ENCODE measurements at regions not wholly inside any gene's neighbourhood (a gene's known extent, or its start where the extent isn't known, plus 50 kb on each side); places are given as distances from the start of the nearest gene placed in this dataset.

DNA sequence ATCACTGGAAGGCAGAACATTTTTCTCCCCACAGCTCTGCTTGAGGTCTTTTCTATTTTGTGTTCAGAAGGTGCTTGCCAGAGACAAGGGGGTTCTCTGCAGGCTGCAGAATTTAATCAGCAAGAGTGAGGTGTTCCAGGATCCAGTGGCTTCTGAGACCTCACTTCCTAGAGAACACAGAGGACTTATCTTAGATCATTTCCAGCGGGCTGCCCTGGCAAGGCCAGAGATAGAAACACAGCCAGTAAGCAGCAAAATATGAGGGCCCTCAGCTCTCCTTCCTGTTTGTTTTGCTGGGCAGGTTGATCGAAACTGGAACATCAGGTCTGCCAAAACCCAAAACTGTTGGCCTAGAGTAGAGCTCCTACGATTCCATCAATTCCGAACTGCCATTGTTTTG lies 187.3 kb downstream of the DIRAS2 start:
- H3K56ac ChIP-seq (replicated peaks; ENCODE audit: insufficient read length, low read depth, low read length), result no peak overlapping the region
- H4K5ac ChIP-seq (ENCODE audit: insufficient read length, low read depth, low read length), result no peak overlapping the region
- no peaks in the 10 kb centered on the region for H3K9me3 ChIP-seq (ENCODE audit: insufficient read depth in 2 of 2, low read depth in 1 of 2, low read length in 1 of 2)
- H4K20me1 ChIP-seq (replicated peaks in 1 of 2; ENCODE audit: control insufficient read depth in 1 of 2, insufficient read depth in 2 of 2, low read length in 2 of 2), result no peaks in the 10 kb centered on the region
- H3K23ac ChIP-seq (ENCODE audit: insufficient read length), result no peak overlapping the region
- CTCF ChIA-PET (ENCODE audit: partially characterized antibody), result interaction anchor here (1.0 kb wide), 1 partner anchor 8 kb away, joined by 4 read pairs; no protein-coding TSS in a partner anchor
- POLR2A ChIA-PET (ENCODE audit: partially characterized antibody), result no interaction called here
- H3K79me2 ChIP-seq (ENCODE audit: control insufficient read depth in 1 of 2, insufficient read depth in 2 of 2, low read length in 2 of 2), result no peaks in the 10 kb centered on the region
- H3K14ac ChIP-seq (ENCODE audit: insufficient read length), result no peak overlapping the region
- no peak overlapping the region for H2AFZ ChIP-seq (ENCODE audit: low read length)
- H3K23me2 ChIP-seq (ENCODE audit: low read depth, low read length), result no peaks in the 10 kb centered on the region
- H2BK20ac ChIP-seq (ENCODE audit: low read length), result no peak overlapping the region
- FAIRE-seq (no peak), DNase-seq (ENCODE audit: low read depth in 1 of 2, low spot score in 2 of 2) (no peak)
- H4K8ac ChIP-seq (ENCODE audit: extremely low read depth, insufficient read depth, low read length), result no peak overlapping the region
- H3K9ac ChIP-seq (replicated peaks in 1 of 4; ENCODE audit: extremely low read depth in 1 of 4, low read depth in 3 of 4, low read length in 3 of 4), result no peak overlapping the region
- no peak overlapping the region for H3K4me2 ChIP-seq (ENCODE audit: insufficient read depth in 1 of 2, low read depth in 2 of 2, low read length in 2 of 2)
- H2BK15ac ChIP-seq (ENCODE audit: low read length), result no peak overlapping the region
- H3K79me1 ChIP-seq (ENCODE audit: low read depth, low read length), result no peaks in the 10 kb centered on the region
- H2BK12ac ChIP-seq (ENCODE audit: low read depth, low read length), result no peak overlapping the region
- no peaks in the 10 kb centered on the region; a peak in 1 of 7 replicates for H3K4me1 ChIP-seq (replicated peaks in 1 of 4; ENCODE audit: control insufficient read depth in 3 of 4, insufficient read depth in 4 of 4, low read length in 3 of 4)
- WGBS, 2 experiments (ENCODE audit: extremely low coverage in 1 of 2, insufficient coverage in 1 of 2, insufficient read length in 1 of 2, insufficient replicate concordance in 2 of 2, low coverage in 1 of 2, low lambda C conversion rate in 2 of 2, missing lambda C conversion rate in 1 of 2), result 96% methylated on average over 4 of the region's 4 CpGs; no CpG with 5 or more reads in 1 of the 2 experiments
- H3K27ac ChIP-seq (ENCODE audit: low read depth, low read length), result no peak overlapping the region
- no peak overlapping the region for H3K4me3 ChIP-seq (ENCODE audit: extremely low read depth in 1 of 4, insufficient read depth in 2 of 4, low read depth in 3 of 4, low read length in 4 of 4)
- no peak overlapping the region for H2AK5ac ChIP-seq (ENCODE audit: low read depth, low read length)
- H3K27me3 ChIP-seq (replicated peaks in 1 of 4; ENCODE audit: control insufficient read depth in 3 of 4, extremely low read depth in 1 of 4, insufficient read depth in 3 of 4, low read length in 3 of 4), result no peaks in the 10 kb centered on the region; a peak in 1 of 7 replicates
- no peak overlapping the region for H2BK120ac ChIP-seq (replicated peaks; ENCODE audit: low read depth, low read length)
- H3K18ac ChIP-seq (ENCODE audit: extremely low read depth, low read length), result no peak overlapping the region
- H2BK5ac ChIP-seq (ENCODE audit: low read depth, low read length), result no peak overlapping the region
- no peaks in the 10 kb centered on the region for H3K36me3 ChIP-seq (ENCODE audit: control insufficient read depth in 2 of 4, insufficient read depth in 4 of 4, low read length in 3 of 4)
- H4K91ac ChIP-seq (replicated peaks; ENCODE audit: insufficient read length, low read length), result no peak overlapping the region
- no peak overlapping the region for H3K4ac ChIP-seq (replicated peaks; ENCODE audit: insufficient read length, low read depth, low read length)
- TF ChIP-seq CHD1 (IDR thresholded peaks at IDR 0.05; ENCODE audit: low read depth, low read length) (no peak), EZH2 (IDR thresholded peaks at IDR 0.05; ENCODE audit: low read depth, low read length, severe bottlenecking) (no peak), JUND (IDR thresholded peaks at IDR 0.05; ENCODE audit: low read length) (no peak), TBP (IDR thresholded peaks at IDR 0.05; ENCODE audit: low read depth, low read length) (no peak)

Measured in H1 (cell line).